ENCODE measurements at regions not wholly inside any gene's neighbourhood (a gene's known extent, or its start where the extent isn't known, plus 50 kb on each side); places are given as distances from the start of the nearest gene placed in this dataset.

- TF ChIP-seq CTCF (IDR thresholded peaks at IDR 0.05; ENCODE audit: low read depth, low read length): no peak
- no peak for TF ChIP-seq EZH2phosphoT487 (IDR thresholded peaks at IDR 0.05; ENCODE audit: low read depth)
These were observed 68.5 kb upstream of the RPL38 start for GRCh38 chr17:74134991-74135390.

All from OCI-LY3 (cell line).